ENCODE measurements at regions not wholly inside any gene's neighbourhood (a gene's known extent, or its start where the extent isn't known, plus 50 kb on each side); places are given as distances from the start of the nearest gene placed in this dataset.
"Not testable (repeated sequence)": the region's sequence is repeated elsewhere in the genome, so short reads cannot be mapped to it uniquely, and the experiment has no call there.

- no peak for DNase-seq
Observed at GRCh38 chr6:97697456-97697855, 414.4 kb upstream of the MMS22L start.

GRCh38 chr6:97701801-97702200 is 418.8 kb upstream of the MMS22L start:
- no peak for DNase-seq

- DNase-seq: no peak
Observed at GRCh38 chr6:97702248-97702647, 419.2 kb upstream of the MMS22L start.

GRCh38 chr6:97703661-97704060 is 420.6 kb upstream of the MMS22L start:
- no peak for DNase-seq

- no peak for DNase-seq
Observed at GRCh38 chr6:97705568-97705967, 422.6 kb upstream of the MMS22L start.

- DNase-seq: no peak
Observed at GRCh38 chr6:97712751-97713150, 429.7 kb upstream of the MMS22L start.

GRCh38 chr6:97714772-97715171 is 431.8 kb upstream of the MMS22L start:
- no peak for DNase-seq

- no peak for DNase-seq
Observed at GRCh38 chr6:97717086-97717485, 434.1 kb upstream of the MMS22L start.

- no peak for DNase-seq
Observed at GRCh38 chr6:97726378-97726777, 443.4 kb upstream of the MMS22L start.

- DNase-seq: no peak
Observed at GRCh38 chr6:97732045-97732444, 449.0 kb upstream of the MMS22L start.

- no peak for DNase-seq
Observed at GRCh38 chr6:97757575-97757974, 474.6 kb upstream of the MMS22L start.

- no peak for DNase-seq
Observed at GRCh38 chr6:97765461-97765860, 482.4 kb upstream of the MMS22L start.

- no peak for DNase-seq
Observed at GRCh38 chr6:97771372-97771771, 488.4 kb upstream of the MMS22L start.

- DNase-seq: no peak
Observed at GRCh38 chr6:97775012-97775411, 492.0 kb upstream of the MMS22L start.

GRCh38 chr6:97778290-97779038 is 495.4 kb upstream of the MMS22L start:
- no peak for DNase-seq

- DNase-seq: not testable (repeated sequence)
Observed at GRCh38 chr6:97779039-97779766, 496.2 kb upstream of the MMS22L start.

- no peak for DNase-seq
Observed at GRCh38 chr6:97790926-97791590, 508.0 kb upstream of the MMS22L start.

- no peak for DNase-seq
Observed at GRCh38 chr6:97805596-97805995, 522.6 kb upstream of the MMS22L start.

GRCh38 chr6:97812940-97813339 is 529.9 kb upstream of the MMS22L start:
- no peak for DNase-seq

GRCh38 chr6:97813889-97814567 is 531.0 kb upstream of the MMS22L start:
- DNase-seq: no peak

- no peak for DNase-seq
Observed at GRCh38 chr6:97815301-97815812, 532.3 kb upstream of the MMS22L start.

GRCh38 chr6:97816526-97816925 is 533.5 kb upstream of the MMS22L start:
- no peak for DNase-seq

GRCh38 chr6:97819710-97820109 is 536.7 kb upstream of the MMS22L start:
- no peak for DNase-seq
